ENCODE measurements at regions not wholly inside any gene's neighbourhood (a gene's known extent, or its start where the extent isn't known, plus 50 kb on each side); places are given as distances from the start of the nearest gene placed in this dataset.

- no peak overlapping the region for H3K4me2 ChIP-seq (ENCODE audit: low read length)
- no peaks in the 10 kb centered on the region for H3F3A ChIP-seq (ENCODE audit: insufficient read depth, low read length)
- H4K20me1 ChIP-seq (ENCODE audit: insufficient read depth, low read length) = no peaks in the 10 kb centered on the region
- H3K79me2 ChIP-seq (ENCODE audit: insufficient read depth, low read length) = no peaks in the 10 kb centered on the region
- no peaks in the 10 kb centered on the region for H3K36me3 ChIP-seq (ENCODE audit: insufficient read depth, low read length)
- H3K9me2 ChIP-seq (ENCODE audit: low read depth, low read length) = no peaks in the 10 kb centered on the region
- no peak overlapping the region for H3K4me3 ChIP-seq (ENCODE audit: low read depth, low read length, poor library complexity, severe bottlenecking)
- no peak overlapping the region for H2AFZ ChIP-seq (ENCODE audit: low read length)
- H3K4me1 ChIP-seq (ENCODE audit: insufficient read depth, low read length, severe bottlenecking) = no peaks in the 10 kb centered on the region
- no peak overlapping the region for H3K27ac ChIP-seq (ENCODE audit: low read depth, low read length, poor library complexity, severe bottlenecking)
- H3K27me3 ChIP-seq (ENCODE audit: insufficient read depth, low read length) = peaks cover 13% of the 10 kb centered on the region; the same call in 1 of the 2 replicates
- no peaks in the 10 kb centered on the region for H3K9me3 ChIP-seq (ENCODE audit: low read length)
- TF ChIP-seq EZH2 (IDR thresholded peaks at IDR 0.05; ENCODE audit: borderline replicate concordance, low read length) = no peak
- no peak for TF ChIP-seq CTCF (IDR thresholded peaks at IDR 0.05; ENCODE audit: low read length)
- H3K9ac ChIP-seq (ENCODE audit: low read length) = no peak overlapping the region
Measured at GRCh38 chr10:71069909-71070666, 142.3 kb upstream of the UNC5B start.

- H3F3A ChIP-seq (ENCODE audit: insufficient read depth, low read length) = no peaks in the 10 kb centered on the region
- H3K27me3 ChIP-seq (ENCODE audit: insufficient read depth, low read length) = peaks cover 13% of the 10 kb centered on the region; the same call in 1 of the 2 replicates
- H3K9ac ChIP-seq (ENCODE audit: low read length) = no peak overlapping the region
- no peak overlapping the region for H3K27ac ChIP-seq (ENCODE audit: low read depth, low read length, poor library complexity, severe bottlenecking)
- no peaks in the 10 kb centered on the region for H3K9me3 ChIP-seq (ENCODE audit: low read length)
- no peak overlapping the region for H3K4me2 ChIP-seq (ENCODE audit: low read length)
- no peaks in the 10 kb centered on the region for H3K36me3 ChIP-seq (ENCODE audit: insufficient read depth, low read length)
- H3K9me2 ChIP-seq (ENCODE audit: low read depth, low read length) = no peaks in the 10 kb centered on the region
- no peak overlapping the region for H2AFZ ChIP-seq (ENCODE audit: low read length)
- no peaks in the 10 kb centered on the region for H3K4me1 ChIP-seq (ENCODE audit: insufficient read depth, low read length, severe bottlenecking)
- no peaks in the 10 kb centered on the region for H4K20me1 ChIP-seq (ENCODE audit: insufficient read depth, low read length)
- no peak for TF ChIP-seq EZH2 (IDR thresholded peaks at IDR 0.05; ENCODE audit: borderline replicate concordance, low read length)
- no peak for TF ChIP-seq CTCF (IDR thresholded peaks at IDR 0.05; ENCODE audit: low read length)
- H3K79me2 ChIP-seq (ENCODE audit: insufficient read depth, low read length) = no peaks in the 10 kb centered on the region
- no peak overlapping the region for H3K4me3 ChIP-seq (ENCODE audit: low read depth, low read length, poor library complexity, severe bottlenecking)
Measured at GRCh38 chr10:71070741-71071140, 141.6 kb upstream of the UNC5B start.

- Histone ChIP-seq H3F3A (ENCODE audit: insufficient read depth, low read length) (no peaks in the 10 kb centered on the region), H3K4me1 (ENCODE audit: insufficient read depth, low read length, severe bottlenecking) (no peaks in the 10 kb centered on the region), H3K9ac (ENCODE audit: low read length) (no peak overlapping the region), H3K4me2 (ENCODE audit: low read length) (no peak overlapping the region), H3K27ac (ENCODE audit: low read depth, low read length, poor library complexity, severe bottlenecking) (no peak overlapping the region), H2AFZ (ENCODE audit: low read length) (no peak overlapping the region), H3K9me3 (ENCODE audit: low read length) (no peaks in the 10 kb centered on the region), H3K9me2 (ENCODE audit: low read depth, low read length) (no peaks in the 10 kb centered on the region), H3K4me3 (ENCODE audit: low read depth, low read length, poor library complexity, severe bottlenecking) (no peak overlapping the region), H3K79me2 (ENCODE audit: insufficient read depth, low read length) (no peaks in the 10 kb centered on the region), H3K36me3 (ENCODE audit: insufficient read depth, low read length) (no peaks in the 10 kb centered on the region), H3K27me3 (ENCODE audit: insufficient read depth, low read length) (peaks cover 12% of the 10 kb centered on the region; the same call in 1 of the 2 replicates), H4K20me1 (ENCODE audit: insufficient read depth, low read length) (no peaks in the 10 kb centered on the region)
- TF ChIP-seq CTCF (IDR thresholded peaks at IDR 0.05; ENCODE audit: low read length) (no peak), EZH2 (IDR thresholded peaks at IDR 0.05; ENCODE audit: borderline replicate concordance, low read length) (no peak)
Measured at GRCh38 chr10:71072131-71072822, 140.1 kb upstream of the UNC5B start.
